Activated CD8-positive, alpha-beta memory T cell treated with anti-CD3 and anti-CD28 coated beads for 36 hours (primary cell): ENCODE measurements at regions not wholly inside any gene's neighbourhood (a gene's known extent, or its start where the extent isn't known, plus 50 kb on each side); places are given as distances from the start of the nearest gene placed in this dataset.

Experiments used
- CTCF ChIA-PET: fragments of 350-600 bp; sonication (Branson Sonifier 250); formaldehyde crosslinking; loops from one replicate; lab custom pipeline; 2021; ENCODE audit warnings: antibody characterized with exemption; lab: Charles Lee
- POLR2A ChIA-PET: fragments of 350-600 bp; sonication (Branson Sonifier 250); formaldehyde crosslinking; loops from one replicate; lab custom pipeline; 2021; ENCODE audit warnings: antibody characterized with exemption; lab: Charles Lee

- POLR2A ChIA-PET, result interaction anchor here (0.7 kb wide), 1 partner anchor 349 kb away, joined by 7 read pairs; no protein-coding TSS in a partner anchor
- CTCF ChIA-PET, result interaction anchor here (0.6 to 0.7 kb wide), 2 partner anchors 562 to 711 kb away, joined by 3 to 5 read pairs; no protein-coding TSS in a partner anchor
These were observed 434.8 kb upstream of the PROK2 start for GRCh38 chr3:72219752-72220151.

- ChIA-PET CTCF (no interaction called here), POLR2A (no interaction called here)
These were observed 432.6 kb upstream of the PROK2 start for GRCh38 chr3:72217570-72217969.

GRCh38 chr3:72214066-72214951 is 429.4 kb upstream of the PROK2 start:
- POLR2A ChIA-PET, result no interaction called here
- CTCF ChIA-PET, result no interaction called here

GRCh38 chr3:72213296-72214065 is 428.5 kb upstream of the PROK2 start:
- ChIA-PET CTCF (no interaction called here), POLR2A (no interaction called here)

GRCh38 chr3:72212396-72212795 is 427.4 kb upstream of the PROK2 start:
- POLR2A ChIA-PET, result no interaction called here
- CTCF ChIA-PET, result interaction anchor here (0.6 kb wide), 1 partner anchor 498 kb away, joined by 4 read pairs; no protein-coding TSS in a partner anchor

- CTCF ChIA-PET, result no interaction called here
- POLR2A ChIA-PET, result no interaction called here
These were observed 425.3 kb upstream of the PROK2 start for GRCh38 chr3:72210261-72210660.

- CTCF ChIA-PET, result no interaction called here
- POLR2A ChIA-PET, result no interaction called here
These were observed 420.4 kb upstream of the PROK2 start for GRCh38 chr3:72205297-72205826.

GRCh38 chr3:72204452-72204851 is 419.5 kb upstream of the PROK2 start:
- ChIA-PET POLR2A (no interaction called here), CTCF (no interaction called here)

- POLR2A ChIA-PET, result no interaction called here
These were observed 418.8 kb upstream of the PROK2 start for GRCh38 chr3:72203613-72204349.

GRCh38 chr3:72203105-72203504 is 418.2 kb upstream of the PROK2 start:
- POLR2A ChIA-PET, result no interaction called here
- CTCF ChIA-PET, result no interaction called here

More at GRCh38 chr3:72203613-72204349, 418.8 kb upstream of the PROK2 start:
- CTCF ChIA-PET, result no interaction called here

- CTCF ChIA-PET, result interaction anchor here (0.5 kb wide), 1 partner anchor 54 kb away, joined by 3 read pairs; no protein-coding TSS in a partner anchor
- POLR2A ChIA-PET, result no interaction called here
These were observed 415.4 kb upstream of the PROK2 start for GRCh38 chr3:72200332-72200731.

- ChIA-PET POLR2A (no interaction called here), CTCF (no interaction called here)
These were observed 414.6 kb upstream of the PROK2 start for GRCh38 chr3:72199530-72199929.

- POLR2A ChIA-PET, result no interaction called here
- CTCF ChIA-PET, result no interaction called here
These were observed 411.5 kb upstream of the PROK2 start for GRCh38 chr3:72196377-72196929.

GRCh38 chr3:72195895-72196294 is 410.9 kb upstream of the PROK2 start:
- POLR2A ChIA-PET, result no interaction called here
- CTCF ChIA-PET, result no interaction called here

- ChIA-PET POLR2A (no interaction called here), CTCF (no interaction called here)
These were observed 409.5 kb upstream of the PROK2 start for GRCh38 chr3:72194458-72194857.

GRCh38 chr3:72193771-72194430 is 409.0 kb upstream of the PROK2 start:
- ChIA-PET CTCF (no interaction called here), POLR2A (no interaction called here)

GRCh38 chr3:72192572-72192971 is 407.6 kb upstream of the PROK2 start:
- ChIA-PET POLR2A (no interaction called here), CTCF (no interaction called here)

- CTCF ChIA-PET, result no interaction called here
- POLR2A ChIA-PET, result no interaction called here
These were observed 406.4 kb upstream of the PROK2 start for GRCh38 chr3:72191209-72191960.
